GM21786 (cell line): ENCODE measurements at regions not wholly inside any gene's neighbourhood (a gene's known extent, or its start where the extent isn't known, plus 50 kb on each side); places are given as distances from the start of the nearest gene placed in this dataset.
A peak's percentile ranks its signal among the peaks of the same experiment; 100 is the strongest.
"Not testable (repeated sequence)": the region's sequence is repeated elsewhere in the genome, so short reads cannot be mapped to it uniquely, and the experiment has no call there.

ENCODE experiments used
- ATAC-seq: cut with Tn5 transposase; IDR thresholded peaks from one replicate; pipeline ENCODE4 v1.9.1; 2021; ENCODE audit not compliant: unreplicated experiment

DNA sequence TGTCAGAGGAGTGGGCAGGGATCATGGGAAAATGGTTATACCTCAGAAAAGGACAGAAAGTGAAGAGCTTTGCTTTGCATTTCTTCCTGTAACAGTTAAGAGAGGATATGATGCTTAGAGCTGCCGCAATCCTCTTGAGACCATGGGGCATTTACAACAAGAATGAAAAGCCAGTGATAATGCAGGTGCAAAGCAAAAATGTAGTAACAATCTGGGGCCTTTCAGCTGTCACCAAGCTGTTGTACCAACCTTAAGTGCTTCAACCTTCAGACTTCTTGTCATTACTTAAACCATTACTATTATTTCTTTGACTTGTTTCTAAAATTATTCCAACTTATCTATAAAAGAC is 1337.6 kb downstream of the RPIA start:
- ATAC-seq, result not testable (repeated sequence)

DNA sequence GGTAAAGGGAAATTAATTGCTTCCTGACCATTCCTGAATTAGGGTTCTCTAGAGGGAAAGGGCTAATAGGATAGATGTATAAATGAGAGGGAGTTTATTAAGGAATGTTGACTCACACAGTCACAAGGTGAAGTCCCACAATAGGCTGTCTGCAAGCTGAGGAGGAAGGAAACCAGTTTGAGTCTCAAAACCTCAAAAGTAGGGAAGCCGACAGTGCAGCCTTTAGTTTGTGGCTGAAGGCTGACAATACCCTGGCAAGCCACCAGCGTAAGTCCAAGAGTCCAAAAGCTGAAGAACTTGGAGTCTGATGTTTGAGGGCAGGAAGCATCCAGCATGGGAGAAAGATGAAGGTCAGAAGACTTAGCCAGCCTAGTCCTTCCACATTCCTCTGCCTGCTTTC is 1340.8 kb downstream of the RPIA start:
- not testable (repeated sequence) for ATAC-seq

DNA sequence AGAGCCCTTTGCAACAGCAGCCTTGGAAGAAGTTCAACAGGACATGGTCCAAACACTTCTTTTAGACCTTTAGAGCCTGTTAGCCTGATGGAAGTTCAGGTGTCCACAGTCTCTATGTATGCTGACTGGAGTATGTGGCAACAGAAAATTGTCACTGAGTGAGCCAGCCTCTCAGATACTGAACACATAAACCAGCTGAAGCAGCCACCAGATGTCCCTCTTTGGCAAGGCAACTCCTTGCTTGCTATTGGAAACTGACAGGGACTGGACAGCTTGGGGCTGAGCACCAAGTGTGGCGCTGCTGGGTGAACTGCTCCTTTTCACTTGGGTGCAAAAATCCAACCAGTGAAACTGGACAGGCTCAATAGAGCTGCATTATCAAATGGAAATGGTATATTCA is 1344.9 kb downstream of the RPIA start:
- ATAC-seq, result not testable (repeated sequence)

DNA sequence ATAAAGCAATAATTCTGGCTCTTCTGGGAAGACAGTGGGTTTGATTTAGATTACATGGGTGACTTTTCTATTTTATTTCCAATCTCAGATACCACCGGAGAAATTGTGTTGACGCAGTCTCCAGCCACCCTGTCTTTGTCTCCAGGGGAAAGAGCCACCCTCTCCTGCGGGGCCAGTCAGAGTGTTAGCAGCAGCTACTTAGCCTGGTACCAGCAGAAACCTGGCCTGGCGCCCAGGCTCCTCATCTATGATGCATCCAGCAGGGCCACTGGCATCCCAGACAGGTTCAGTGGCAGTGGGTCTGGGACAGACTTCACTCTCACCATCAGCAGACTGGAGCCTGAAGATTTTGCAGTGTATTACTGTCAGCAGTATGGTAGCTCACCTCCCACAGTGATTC is 1347.6 kb downstream of the RPIA start:
- not testable (repeated sequence) for ATAC-seq

DNA sequence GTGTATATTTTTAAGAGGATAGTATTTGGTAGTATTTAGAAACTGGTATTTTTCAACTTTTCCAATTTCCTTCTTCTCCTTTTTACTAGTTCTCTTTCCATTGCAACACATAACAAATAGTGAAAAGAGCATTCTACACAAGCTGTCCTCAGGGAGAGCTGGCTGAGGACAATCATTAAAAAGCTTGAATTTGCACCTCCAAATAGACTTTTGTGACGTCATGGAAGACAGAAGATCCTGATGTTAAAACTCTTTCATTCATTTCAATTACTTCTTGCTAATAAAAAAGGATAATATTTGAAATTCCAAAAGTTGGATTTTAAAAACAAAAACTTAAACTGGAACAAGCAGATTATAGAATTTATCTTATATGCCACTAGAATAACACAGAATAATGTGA is 1356.3 kb downstream of the RPIA start:
- ATAC-seq, result not testable (repeated sequence)

DNA sequence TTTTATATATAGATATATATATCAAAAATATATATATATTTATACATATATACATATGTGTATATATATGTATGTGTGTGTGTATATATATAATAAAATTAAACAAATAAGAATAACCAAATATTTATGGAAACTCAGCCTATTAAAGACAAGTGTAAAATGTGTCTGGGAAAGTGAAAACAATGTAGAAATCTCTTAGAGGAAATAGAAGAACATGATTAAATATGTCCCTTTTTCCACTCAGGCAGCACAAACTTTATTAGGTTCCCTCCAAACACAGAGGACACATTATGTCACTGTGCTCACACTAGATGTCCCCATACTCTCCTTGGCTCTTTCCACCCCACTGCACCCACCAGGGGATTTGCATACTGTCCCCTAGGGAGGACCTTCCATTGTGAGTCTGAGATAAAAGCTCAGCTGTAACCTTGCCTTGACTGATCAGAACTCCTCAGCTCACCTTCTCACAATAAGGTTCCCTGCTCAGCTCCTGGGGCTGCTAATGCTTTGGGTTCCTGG is 1360.7 kb downstream of the RPIA start:
- not testable (repeated sequence) for ATAC-seq

DNA sequence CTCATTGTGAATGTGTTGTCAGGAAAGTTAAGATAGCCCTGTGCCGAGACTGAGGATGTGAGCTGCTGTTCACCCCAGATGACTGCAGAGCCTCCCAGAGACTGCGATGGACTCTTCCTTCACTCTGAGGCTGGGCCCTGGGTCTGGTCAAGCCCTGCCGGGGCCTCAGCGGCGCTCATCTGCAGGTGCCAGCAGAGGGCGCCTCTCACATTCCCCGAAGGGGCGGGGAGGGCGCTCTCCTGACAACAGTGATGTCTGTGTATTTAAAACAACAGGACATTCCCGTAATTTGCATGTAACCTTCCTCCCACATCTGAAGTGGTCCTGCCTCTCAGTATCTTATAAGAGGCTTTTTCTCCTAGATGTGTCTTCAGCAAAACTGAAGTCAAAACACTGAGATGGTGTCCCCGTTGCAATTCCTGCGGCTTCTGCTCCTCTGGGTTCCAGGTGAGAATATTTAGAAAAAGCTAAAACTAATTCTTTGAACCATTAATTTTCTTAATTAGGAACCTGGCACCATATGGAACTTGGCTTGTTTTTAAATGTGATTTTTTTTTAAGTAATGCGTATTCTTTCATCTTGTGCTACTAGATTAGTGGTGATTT is 1377.9 kb downstream of the RPIA start:
- ATAC-seq, result peak; percentile 70

DNA sequence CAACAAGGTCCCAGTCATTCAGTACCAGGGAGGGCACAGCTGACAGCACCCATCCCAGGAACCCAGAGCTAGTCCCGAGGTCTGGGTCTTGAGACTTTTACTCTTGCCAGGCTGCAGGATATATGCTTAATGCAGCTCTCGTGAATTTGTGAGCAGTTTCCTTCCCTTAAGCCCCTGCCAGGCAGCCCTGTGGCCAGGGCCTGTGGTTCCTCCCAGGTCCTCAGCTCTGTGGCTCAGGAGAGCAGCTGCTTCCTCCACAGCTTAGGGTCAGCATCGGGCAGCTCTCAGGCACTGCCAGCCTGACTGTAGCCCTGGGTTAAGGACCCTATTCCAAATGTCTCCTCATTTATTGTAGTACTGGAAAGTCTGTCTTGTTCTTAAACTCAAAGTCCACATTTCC is 1384.8 kb downstream of the RPIA start:
- ATAC-seq, result no peak

DNA sequence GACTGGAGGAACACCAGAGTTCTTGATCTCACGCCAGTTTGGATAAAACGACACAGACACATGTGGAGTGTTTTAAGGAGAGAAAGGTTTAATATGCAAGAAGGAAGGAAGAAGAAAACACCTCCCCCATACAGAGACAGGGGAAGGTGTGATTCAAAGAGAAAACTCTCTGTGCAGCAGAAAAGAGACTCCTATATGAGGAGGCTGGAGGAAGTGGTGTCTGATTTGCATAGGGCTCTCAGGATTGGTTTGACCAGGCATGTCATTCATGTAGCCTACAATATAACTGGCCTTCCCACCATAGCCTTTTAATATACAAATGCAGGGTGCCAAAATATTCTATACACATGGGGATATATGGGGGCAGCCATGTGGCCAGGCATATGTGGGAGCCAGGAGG is 1386.5 kb downstream of the RPIA start:
- ATAC-seq, result no peak

DNA sequence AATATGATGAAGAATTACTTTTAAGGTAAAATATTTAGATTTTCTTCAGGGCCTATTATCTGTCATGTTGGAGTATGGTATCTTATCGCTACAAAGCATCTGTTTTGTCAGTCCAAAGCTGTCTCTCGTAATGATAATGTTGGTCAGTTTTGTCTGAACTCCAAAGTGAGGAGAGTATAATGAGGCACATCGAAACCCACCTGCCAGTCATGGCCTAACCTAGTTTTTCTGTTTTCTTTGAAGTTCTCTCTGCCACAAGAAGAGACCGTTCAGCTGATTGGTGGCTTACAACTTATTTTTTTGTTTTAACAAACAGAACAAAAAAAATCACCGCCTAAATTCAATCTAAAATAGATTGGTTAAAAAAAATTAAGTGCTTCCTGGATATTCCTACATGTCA is 1387.9 kb downstream of the RPIA start:
- no peak for ATAC-seq

DNA sequence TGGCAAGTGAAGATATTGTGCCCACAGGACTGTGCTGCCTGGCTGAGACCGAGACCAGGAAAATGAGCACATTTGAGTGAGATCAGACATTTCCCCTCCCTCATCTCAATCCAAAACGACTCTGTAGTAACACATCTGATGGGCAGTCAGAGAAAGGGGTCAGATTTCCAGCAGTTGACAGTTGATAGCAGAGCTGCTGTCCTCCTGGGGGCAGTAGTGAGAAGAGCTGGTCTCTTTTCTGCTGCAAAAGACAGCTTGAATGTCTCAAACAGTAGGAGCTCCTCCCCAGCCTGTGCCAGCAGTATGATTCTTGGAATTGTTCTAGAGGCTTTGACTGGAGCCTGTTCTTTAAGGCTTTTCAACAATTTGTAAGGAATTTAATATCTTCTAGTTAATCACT is 1396.3 kb downstream of the RPIA start:
- not testable (repeated sequence) for ATAC-seq

DNA sequence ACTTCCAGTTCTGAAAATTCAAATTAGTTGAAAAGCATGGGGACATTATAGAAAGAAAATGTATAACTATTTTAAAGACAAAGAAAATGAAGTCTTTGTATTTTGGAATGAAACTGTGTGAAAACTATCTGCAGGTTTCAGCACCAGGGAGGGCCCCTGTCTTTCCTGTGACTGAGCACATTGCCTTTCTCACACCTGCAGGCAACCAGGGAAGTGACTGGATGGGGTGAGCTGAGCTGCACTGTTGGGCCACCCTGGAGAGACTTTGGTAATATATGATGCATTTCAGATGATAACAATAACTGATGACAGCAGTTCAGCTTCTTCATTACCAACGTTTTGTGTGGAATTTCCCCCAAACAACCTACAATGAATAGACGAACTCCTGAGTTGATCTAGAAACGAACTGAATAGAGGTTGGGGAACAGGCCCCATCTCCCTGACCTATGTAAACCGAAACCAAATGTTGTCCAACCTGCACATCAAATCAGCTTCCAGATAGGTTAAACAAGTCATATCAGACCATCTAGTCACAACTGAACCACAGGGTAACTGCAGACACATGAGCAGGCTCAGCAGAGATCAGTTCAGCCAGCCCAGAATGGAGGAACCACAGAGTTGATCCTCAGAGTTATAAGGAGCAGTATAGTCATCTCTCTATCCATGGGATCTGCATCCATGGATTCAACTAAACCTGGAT is 1402.2 kb downstream of the RPIA start:
- ATAC-seq, result not testable (repeated sequence)

DNA sequence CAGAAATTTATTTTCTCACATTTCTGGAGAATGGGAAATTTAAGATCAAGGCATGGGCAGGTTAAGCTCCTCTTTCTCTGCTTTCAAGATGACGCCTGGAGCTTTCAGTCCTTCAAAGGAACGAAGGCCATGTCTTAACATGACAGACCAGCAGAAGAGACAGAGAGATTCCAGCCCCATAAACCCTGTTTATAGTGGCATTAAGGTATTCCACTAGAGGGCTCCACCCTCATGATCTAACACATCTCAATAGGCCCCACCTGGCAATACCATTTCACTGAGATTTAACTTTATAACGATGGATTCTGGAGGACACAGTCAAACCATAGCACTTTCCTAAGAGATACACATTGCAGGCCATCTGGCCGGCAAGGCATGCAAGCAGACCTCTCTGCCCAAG is 1406.1 kb downstream of the RPIA start:
- ATAC-seq, result not testable (repeated sequence)

DNA sequence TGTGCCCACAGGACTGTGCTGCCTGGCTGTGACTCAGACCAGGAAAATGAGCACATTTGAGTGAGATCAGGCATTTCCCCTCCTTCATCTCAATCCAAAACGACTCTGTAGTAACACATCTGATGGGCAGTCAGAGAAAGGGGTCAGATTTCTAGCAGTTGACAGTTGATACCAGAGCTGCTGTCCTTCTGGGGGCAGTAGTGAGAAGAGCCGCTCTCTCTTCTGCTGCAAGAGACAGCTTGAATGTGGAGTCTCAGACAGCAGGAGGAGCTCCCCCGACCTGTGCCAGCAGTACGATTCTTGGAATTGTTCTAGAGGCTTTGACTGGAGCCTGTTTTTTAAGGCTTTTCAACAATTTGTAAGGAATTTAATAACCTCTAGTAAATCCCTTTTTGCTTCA is 1413.7 kb downstream of the RPIA start:
- not testable (repeated sequence) for ATAC-seq

DNA sequence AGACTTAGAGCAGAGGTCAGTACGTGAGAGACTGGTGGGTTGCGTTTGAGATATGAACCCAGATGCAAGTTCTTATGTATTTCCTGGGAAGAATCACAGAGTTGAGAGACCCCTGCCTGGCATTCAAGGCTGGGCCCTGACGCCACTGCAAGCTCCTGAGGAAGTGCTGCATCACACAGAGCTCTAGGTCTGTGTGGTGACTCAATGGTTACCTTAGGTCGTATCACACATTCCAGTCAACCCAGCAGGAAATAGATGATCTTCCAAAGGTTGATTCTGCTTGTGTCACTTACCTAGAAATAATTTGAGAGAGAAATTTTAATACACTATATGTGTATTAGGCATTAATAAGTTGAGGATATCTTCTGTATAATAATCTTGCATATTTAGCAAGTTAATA is 1431.9 kb downstream of the RPIA start:
- ATAC-seq, result not testable (repeated sequence)

DNA sequence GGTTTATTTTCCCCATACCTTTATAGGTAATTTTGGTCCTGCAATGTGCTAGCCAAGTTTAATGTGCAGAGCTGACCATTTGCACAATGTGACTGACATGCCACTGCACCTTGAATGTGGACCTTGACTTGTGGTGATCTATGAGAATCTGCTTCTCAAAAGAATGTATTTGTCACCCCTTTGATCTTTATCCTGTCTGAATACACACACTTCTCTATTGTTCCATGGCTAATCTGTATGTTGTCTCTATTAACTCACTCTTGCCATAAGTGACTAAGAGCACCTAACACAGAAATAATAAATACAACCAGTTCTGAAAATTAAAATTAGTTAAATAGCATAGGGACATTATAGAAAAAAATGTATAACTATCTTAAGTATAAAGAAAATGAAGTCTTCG is 1447.6 kb downstream of the RPIA start:
- ATAC-seq, result not testable (repeated sequence)

DNA sequence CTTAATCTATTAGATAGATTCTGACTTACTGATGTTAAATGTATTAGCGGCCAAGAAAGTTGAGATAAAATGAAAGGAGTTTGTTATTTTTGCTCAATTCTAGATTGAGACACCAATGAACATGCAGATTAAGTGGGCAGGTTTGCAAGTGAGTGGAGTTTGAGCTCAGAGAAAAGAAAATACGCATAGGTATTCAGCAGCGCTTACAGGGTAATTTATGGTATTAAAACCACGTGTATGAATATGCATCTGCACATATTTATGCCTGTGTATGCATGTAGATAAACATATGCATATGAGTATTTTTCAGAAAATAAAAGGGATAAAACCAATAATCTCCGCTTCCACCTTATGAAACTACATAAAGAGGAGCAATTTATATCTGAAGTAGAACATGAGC is 1450.1 kb downstream of the RPIA start:
- ATAC-seq, result not testable (repeated sequence)

DNA sequence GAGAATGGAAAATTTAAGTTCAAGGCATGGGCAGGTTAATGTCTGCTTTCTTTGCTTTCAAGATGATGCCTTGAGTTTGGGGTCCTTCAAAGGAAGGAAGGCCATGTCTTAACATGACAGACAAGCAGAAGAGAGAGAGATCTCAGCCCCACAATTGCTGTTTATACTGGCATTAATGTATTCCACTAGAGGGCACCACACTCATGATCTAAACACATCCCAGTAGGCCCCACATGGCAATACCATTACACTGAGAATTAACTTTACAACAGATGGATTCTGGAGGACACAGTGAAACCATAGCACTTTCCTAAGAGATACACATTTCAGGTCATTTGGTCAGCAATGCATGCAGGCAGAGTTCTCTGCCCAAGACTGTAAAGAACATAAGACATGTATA is 1460.3 kb downstream of the RPIA start:
- ATAC-seq, result not testable (repeated sequence)

DNA sequence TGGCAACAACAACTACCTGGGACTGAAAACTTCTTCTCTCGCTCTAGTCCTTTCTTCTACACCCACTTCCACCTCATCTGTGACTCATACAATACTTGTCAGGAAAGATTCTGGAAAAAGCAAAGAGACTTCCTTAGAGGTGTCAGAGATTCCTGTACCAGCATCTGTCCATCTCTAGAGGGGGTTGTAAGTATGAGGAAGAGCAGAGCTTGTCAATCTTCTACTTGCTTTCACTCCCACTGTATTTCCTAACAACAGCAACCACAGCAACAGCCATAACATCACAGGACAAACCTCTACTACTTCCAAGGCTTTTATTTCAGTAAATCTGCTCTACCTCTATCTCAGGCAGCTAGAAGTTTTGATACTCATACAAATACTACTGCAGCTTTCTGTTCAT is 1479.5 kb downstream of the RPIA start:
- ATAC-seq, result not testable (repeated sequence)

DNA sequence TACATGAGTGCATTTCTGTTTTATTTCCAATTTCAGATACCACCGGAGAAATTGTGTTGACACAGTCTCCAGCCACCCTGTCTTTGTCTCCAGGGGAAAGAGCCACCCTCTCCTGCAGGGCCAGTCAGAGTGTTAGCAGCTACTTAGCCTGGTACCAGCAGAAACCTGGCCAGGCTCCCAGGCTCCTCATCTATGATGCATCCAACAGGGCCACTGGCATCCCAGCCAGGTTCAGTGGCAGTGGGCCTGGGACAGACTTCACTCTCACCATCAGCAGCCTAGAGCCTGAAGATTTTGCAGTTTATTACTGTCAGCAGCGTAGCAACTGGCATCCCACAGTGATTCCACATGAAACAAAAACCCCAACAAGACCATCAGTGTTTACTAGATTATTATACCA is 1481.6 kb downstream of the RPIA start:
- ATAC-seq, result not testable (repeated sequence)

DNA sequence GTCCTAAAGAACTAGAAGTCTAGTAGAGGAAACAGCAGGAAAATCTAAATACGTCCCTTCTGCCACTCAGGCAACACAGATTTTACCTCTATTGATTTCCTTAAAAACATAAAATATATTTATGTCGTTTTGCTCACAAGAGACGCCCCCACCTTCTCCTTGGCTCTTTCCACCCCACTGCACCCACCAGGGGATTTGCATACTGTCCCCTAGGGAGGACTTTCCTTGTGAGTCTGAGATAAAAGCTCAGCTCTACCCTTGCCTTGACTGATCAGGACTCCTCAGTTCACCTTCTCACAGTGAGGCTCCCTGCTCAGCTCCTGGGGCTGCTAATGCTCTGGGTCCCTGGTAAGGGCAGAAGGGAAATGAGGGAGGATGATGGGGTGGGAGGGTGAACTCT is 1488.1 kb downstream of the RPIA start:
- not testable (repeated sequence) for ATAC-seq

DNA sequence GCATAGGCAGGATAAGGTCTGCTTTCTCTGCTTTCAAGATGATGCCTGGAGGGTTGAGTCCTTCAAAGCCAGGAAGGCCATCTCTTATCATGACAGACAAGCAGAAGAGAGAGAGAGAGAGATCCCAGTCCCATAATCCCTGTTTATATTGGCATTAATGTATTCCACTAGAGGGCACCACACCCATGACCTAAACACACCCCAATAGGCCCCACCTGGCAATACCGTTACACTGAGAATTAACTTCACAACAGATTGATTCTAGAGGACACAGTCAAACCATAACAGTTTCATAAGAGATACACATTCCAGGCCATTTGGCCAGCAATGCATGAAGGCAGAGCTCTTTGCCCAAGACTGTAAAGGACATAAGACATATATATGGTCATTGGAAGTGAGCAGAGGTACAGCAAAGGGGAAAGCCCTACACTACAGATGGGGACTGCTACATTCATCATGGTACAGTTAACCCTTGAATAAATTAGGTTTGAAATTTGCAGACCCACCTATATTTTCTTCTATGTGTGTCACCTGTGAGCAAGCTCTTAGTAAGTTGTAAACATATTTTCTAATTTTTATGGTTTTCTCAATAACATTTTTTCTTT is 1516.1 kb downstream of the RPIA start:
- ATAC-seq, result no peak
